Left ventricle myocardium inferior (tissue), 1 donor: ENCODE measurements at regions not wholly inside any gene's neighbourhood (a gene's known extent, or its start where the extent isn't known, plus 50 kb on each side); places are given as distances from the start of the nearest gene placed in this dataset.

ENCODE experiments used
- DNase-seq: peaks from one replicate; pipeline ENCODE4 v3.0.0-alpha.2; 2020
- H3K27ac ChIP-seq: fragments of 200-600 bp; replicated peaks from 2 replicates; pipeline ENCODE4 v1.8.0; 2021
- H3K27me3 ChIP-seq: fragments of 200-600 bp; 2 replicates; pipeline ENCODE4 v1.8.0; 2021; ENCODE audit warnings: low read depth
- H3K36me3 ChIP-seq: fragments of 200-600 bp; 2 replicates; pipeline ENCODE4 v1.8.0; 2021
- H3K4me1 ChIP-seq: fragments of 200-600 bp; 2 replicates; pipeline ENCODE4 v1.8.0; 2021
- H3K4me3 ChIP-seq: fragments of 200-600 bp; 2 replicates; pipeline ENCODE4 v1.8.0; 2021; ENCODE audit warnings: mild to moderate bottlenecking, moderate library complexity
- H3K9me3 ChIP-seq: fragments of 200-600 bp; replicated peaks from 2 replicates; pipeline ENCODE4 v1.8.0; 2021
- CTCF ChIP-seq: fragments of 200-600 bp; IDR thresholded peaks from 2 replicates; pipeline ENCODE4 v1.8.0; 2021; ENCODE audit warnings: antibody characterized with exemption, mild to moderate bottlenecking, borderline replicate concordance
- intact Hi-C: fragments of 100-400 bp; cut with micrococcal nuclease; formaldehyde crosslinking; loops from one replicate; pipeline ENCODE4 v1.11.0; 2022
- donor health status: DM: no; HTN: yes; CAD: no; lungs with severe emphysema.

DNA sequence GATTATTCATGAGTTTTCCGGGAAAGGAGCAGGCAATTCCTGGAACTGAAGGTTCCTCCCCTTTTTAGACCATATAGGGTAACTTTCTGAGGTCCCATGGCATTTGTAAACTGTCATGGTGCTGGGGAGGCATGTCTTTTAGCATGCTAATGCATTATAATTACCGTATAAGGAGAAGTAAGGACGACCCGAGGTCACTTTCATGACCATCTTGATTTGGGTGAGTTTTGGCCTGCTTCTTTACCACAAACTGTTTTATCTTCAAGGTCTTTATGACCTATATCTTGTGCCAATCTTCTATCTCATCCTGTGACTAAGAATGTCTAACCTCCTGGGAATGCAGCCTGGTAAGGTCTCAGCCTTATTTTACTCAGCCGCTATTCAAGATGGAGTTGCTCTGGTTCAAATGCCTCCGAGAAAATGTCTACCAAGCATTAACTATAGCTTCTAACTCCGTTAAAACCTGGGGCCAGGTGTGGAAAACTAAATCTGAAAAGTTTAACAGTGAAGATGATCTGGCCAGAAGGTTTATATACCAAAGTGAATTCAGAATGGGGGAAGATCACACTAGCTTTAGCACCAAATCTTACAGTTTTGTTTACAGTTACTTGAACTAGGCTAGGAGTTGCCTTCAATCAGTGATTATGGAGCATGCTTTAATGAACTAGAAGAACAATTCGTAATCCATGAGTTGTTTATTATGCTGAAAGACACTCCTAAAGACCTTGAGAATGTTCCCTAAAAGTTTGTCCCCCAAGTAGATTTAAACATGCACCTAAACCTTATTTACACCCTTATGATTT, 80.0 kb upstream of the TOP1 start:
- H3K4me1 ChIP-seq = no peaks in the 10 kb centered on the region
- H3K27ac ChIP-seq = no peak overlapping the region
- H3K4me3 ChIP-seq = no peak overlapping the region
- TF ChIP-seq CTCF = no peak
- peaks cover under 1% of the 10 kb centered on the region for H3K9me3 ChIP-seq
- peaks cover 82% of the 10 kb centered on the region for H3K27me3 ChIP-seq
- no peak for DNase-seq
- H3K36me3 ChIP-seq = no peaks in the 10 kb centered on the region
- intact Hi-C loops = loop anchor here (10.0 kb wide), 1 partner anchor 204 kb away; no protein-coding TSS in a partner anchor

GRCh38 chr20:40949346-40949745, 79.3 kb upstream of the TOP1 start:
- Histone ChIP-seq H3K4me1 (no peaks in the 10 kb centered on the region), H3K36me3 (no peaks in the 10 kb centered on the region), H3K9me3 (peaks cover 7% of the 10 kb centered on the region), H3K4me3 (no peak overlapping the region), H3K27ac (no peak overlapping the region), H3K27me3 (peaks cover 84% of the 10 kb centered on the region)
- TF ChIP-seq CTCF = no peak
- no peak for DNase-seq
- intact Hi-C loops = loop anchor here (10.0 kb wide), 1 partner anchor 205 kb away; no protein-coding TSS in a partner anchor

- peaks cover 7% of the 10 kb centered on the region for H3K9me3 ChIP-seq
- H3K36me3 ChIP-seq = no peaks in the 10 kb centered on the region
- H3K27me3 ChIP-seq = peaks cover 75% of the 10 kb centered on the region
- no peak overlapping the region for H3K4me3 ChIP-seq
- TF ChIP-seq CTCF = no peak
- DNase-seq = no peak
- no peaks in the 10 kb centered on the region for H3K4me1 ChIP-seq
- H3K27ac ChIP-seq = no peak overlapping the region
- intact Hi-C loops = no loop called here
These were observed 76.5 kb upstream of the TOP1 start for GRCh38 chr20:40952136-40952535.

DNA sequence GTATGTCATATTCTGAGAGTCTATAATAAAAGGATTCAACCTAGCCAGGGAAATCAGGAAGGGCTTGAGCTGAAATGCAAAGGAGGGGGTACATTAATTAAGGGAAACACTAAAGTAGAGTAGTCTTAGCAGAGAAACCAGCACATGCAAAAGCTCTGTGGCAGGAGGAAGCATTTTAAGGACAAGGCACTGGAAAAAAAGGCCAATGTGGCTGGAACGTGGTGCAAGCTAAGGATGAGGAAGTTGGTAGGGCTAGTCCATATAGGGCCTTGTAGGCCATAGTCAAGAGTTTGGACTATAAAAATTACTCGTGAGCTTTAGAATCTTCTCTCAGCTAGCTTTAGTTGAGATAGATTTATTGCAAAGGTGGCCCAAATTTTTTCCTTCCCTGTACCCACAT, 75.2 kb upstream of the TOP1 start:
- Histone ChIP-seq H3K4me3 (no peak overlapping the region), H3K4me1 (no peaks in the 10 kb centered on the region), H3K27me3 (peaks cover 62% of the 10 kb centered on the region), H3K27ac (no peak overlapping the region), H3K9me3 (peaks cover 7% of the 10 kb centered on the region), H3K36me3 (no peaks in the 10 kb centered on the region)
- TF ChIP-seq CTCF = no peak
- no peak for DNase-seq
- intact Hi-C loops = no loop called here

DNA sequence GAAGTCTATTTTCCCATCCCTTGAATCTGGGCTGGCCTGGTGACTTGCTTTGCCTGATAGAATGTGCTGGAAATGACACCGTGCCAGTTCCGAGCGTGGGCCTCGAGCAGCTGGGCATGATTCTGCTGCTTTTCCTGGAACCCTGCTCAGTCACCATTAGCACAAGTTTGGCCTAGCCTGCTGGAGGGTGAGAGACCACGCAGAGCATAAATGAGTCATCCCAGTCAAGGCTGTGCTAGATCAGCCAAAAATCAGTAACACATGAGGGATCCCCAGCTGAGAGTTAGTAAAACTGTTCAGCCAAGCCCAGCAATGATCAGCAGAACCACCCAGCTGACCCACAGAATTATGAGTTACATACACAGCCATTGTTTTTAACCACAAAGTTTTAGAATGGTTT, 74.8 kb upstream of the TOP1 start:
- TF ChIP-seq CTCF = no peak
- no peak for DNase-seq
- intact Hi-C loops = no loop called here
- Histone ChIP-seq H3K4me1 (no peaks in the 10 kb centered on the region), H3K36me3 (no peaks in the 10 kb centered on the region), H3K27me3 (peaks cover 58% of the 10 kb centered on the region), H3K9me3 (peaks cover 7% of the 10 kb centered on the region), H3K4me3 (no peak overlapping the region), H3K27ac (no peak overlapping the region)
